Hindlimb muscle (tissue), 1 donor: ENCODE measurements at regions not wholly inside any gene's neighbourhood (a gene's known extent, or its start where the extent isn't known, plus 50 kb on each side); places are given as distances from the start of the nearest gene placed in this dataset.
"Not testable (repeated sequence)": the region's sequence is repeated elsewhere in the genome, so short reads cannot be mapped to it uniquely, and the experiment has no call there.

Experiments
- DNase-seq: peaks from one replicate; pipeline ENCODE4 v3.0.0-alpha.2; 2013

DNA sequence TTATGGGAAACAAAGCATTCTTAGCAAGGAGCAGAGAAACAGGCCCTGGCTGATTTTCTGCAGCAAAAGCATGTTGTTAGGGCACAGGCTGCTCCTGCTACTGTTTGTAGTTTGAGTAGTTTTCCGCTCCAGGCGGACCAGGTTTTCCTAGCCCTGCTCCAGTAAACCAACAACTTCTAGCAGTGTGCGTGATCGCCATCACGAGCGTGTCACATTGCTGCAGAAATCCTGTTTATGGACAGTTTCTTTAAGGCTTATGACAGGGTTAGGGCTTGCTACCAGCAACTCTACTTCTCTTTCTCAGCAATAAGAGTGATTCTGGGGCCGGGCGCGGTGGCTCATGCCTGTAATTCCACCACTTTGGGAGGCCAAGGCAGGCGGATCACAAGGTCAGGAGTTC is 803.9 kb upstream of the CDH10 start:
- no peak for DNase-seq

DNA sequence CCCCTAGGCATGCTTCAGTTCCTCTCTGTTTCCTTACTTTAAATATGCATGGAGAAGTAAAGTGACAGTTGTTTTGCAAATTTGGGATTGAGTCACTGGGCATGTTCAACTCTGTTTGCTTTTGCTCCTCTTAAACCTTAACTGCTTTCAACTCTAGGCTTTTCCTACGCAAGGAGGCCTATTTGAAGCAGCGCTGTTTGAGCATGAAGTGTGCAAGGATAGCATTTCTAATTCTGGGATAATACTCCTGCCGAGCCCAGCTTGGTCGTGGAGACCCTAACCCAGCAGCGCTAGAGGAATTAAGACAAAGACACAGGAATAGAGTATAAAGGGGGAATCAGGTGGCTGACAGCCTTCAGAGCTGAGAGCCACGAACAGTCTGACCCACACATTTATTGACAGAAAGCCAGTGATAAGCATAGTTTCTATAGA is 803.4 kb upstream of the CDH10 start:
- DNase-seq: no peak

DNA sequence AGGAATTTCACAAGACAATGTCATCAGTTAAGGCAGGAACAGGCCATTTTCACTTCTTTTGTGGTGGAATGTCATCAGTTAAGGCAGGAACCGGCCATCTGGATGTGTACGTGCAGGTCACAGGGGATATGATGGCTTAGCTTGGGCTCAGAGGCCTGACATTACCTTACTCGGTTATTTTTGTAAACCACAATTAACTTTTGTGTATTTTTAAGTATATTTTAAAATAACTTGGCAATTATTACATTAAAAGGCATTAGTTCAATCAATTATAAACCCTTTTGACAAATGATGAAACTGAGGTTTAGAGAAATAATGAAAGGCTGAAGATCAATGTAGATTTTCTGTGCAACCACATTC is 801.3 kb upstream of the CDH10 start:
- not testable (repeated sequence) for DNase-seq

DNA sequence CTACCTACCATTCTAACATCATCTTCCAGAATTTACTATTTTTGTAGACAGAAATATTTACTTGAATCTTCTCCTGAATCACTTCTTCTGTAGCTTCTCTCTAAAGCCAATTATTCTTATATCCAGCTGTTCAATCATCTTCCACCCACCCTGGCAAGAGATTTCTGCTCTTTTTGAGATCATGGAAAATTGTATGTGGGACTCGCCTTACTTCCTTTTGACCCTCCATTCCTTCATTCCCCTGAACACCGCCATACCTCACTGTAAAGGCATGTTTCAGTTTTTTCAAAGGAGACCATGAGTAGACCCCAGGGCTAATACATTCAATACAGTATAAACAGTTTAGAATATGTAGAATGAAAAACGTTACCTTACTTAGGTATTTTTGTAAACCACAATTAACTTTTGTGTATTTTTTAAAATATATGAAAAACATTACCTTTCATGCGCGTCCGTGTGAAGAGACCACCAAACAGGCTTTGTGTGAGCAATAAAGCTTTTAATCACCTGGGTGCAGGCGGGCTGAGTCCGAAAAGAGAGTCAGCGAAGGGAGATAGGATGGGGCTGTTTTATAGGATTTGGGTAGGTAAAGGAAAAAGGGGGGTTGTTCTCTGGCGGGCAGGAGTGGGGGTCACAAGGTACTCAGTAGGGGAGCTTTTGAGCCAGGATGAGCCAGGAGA is 800.7 kb upstream of the CDH10 start:
- DNase-seq: not testable (repeated sequence)

DNA sequence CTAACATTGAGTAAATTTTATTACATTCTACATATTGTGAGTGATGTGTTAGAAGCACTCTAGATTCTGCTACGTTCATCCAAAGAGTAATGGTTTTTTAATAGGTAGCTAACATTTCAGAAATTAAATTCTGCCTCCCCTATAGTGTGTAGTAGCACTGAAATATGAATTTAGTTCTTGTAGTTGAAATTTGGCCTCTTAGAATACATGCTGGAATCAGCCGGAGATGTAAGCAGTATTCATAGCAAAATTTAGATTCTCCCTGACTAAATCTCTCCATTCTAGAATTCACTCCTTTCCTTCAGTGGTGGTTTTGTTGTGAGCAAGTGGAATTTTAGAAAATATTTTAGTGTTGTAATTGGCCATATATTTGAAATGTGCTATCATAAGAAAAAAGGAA is 799.9 kb upstream of the CDH10 start:
- DNase-seq: no peak

DNA sequence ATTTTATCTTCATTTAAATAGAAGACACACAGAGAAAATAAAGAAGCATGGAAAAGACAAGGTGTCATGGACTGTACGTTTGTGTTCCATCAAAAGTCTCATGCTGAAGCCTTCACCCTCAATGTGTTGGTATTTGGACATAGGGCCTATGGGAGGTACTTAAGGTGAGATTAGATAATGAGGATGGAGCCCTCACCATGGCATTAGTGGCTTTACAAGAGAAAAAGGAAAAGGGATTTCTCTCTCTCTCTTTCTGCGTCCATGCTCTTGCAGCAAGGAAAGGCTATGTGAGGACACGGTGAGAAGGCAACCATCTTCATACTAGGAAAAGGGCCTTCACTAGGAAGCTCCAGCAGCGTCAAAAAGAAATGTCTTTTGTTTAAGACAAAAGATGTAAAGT is 797.0 kb upstream of the CDH10 start:
- no peak for DNase-seq

DNA sequence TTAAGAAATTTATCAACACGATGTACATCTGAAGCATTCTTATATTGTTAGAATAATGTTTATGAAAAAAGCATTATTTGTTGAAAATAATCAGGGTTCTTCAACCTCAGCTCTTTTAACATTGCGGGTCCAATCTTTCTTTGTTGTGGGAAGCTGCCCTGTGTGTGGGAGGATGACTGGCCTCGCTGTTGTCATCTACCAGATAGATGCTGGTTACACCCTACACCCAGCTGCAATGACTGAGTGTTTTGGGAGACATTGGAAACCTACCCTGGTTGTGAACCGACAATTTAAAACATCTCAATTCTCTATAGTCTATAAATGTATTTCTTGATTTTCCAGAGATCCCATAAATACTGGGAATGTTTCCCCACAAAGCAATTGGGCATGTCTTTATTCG is 794.2 kb upstream of the CDH10 start:
- DNase-seq: no peak

DNA sequence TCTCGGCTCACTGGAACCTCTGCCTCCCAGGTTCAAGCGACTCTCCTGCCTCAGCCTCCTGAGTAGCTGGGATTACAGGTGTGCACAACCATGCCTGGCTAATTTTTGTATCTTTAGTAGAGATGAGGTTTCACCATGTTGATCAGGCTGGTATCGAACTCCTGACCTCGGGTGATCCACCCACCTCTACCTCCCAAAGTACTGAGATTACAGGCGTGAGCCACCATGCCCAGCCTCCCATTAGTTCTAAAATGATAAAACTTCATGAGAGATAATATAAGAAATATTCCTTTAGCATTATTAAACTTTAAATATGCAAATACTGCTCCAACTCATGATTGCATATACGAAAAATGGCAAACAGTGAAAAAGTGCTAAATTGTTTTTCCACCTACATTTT is 793.6 kb upstream of the CDH10 start:
- not testable (repeated sequence) for DNase-seq

DNA sequence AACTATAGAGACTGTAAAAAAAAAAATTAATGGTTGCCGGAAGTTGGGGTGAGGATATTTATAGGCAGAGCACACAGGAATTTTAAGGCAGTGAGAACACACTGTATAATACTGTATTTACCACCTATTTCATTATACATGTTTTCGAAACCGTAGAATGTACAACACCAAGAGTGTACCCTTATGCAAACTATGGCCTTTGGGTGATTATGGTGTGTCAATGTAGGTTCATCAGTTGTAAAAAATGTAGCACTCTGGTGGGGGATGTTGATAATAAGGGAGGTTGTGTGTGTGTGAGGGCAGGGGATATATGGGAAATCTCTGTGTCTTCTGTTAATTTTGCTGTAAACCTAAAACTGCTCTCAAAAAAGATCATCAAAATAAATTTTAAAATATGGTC is 791.7 kb upstream of the CDH10 start:
- no peak for DNase-seq

DNA sequence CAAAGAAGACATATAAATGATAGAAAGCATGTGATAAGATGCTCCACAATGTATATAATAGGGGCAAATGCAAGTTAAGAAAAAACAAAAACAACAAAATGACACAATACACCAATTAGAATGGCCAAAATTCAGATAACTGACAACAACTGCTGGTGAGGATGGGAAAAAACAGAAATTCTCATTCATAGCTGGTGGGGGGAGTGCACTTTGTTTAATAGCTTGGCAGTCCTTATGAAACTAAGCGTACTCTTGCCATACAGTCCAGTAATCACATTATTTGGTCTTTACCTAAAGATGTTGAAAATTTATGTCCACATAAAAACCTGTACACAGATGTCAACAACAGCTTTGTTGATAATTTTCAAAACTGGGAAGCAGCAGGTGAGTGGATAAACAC is 791.1 kb upstream of the CDH10 start:
- no peak for DNase-seq

DNA sequence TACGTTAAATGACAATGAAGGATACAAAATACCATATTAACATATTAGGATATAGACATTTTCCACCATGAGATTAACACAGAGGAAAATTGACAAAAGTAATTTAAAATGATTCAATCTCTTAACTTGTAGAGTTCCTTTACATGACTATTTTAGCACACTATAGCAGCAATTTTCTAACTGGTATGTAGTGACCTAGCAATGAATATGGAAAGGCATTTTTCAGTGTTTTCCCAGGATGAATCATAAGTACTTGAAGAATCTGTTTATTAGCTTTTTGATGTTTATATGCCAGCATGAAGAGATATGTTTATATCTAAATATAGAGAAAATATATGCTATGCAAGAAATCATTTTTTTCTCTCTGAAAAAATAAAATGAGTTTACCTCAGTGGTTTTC is 782.5 kb upstream of the CDH10 start:
- DNase-seq: no peak

DNA sequence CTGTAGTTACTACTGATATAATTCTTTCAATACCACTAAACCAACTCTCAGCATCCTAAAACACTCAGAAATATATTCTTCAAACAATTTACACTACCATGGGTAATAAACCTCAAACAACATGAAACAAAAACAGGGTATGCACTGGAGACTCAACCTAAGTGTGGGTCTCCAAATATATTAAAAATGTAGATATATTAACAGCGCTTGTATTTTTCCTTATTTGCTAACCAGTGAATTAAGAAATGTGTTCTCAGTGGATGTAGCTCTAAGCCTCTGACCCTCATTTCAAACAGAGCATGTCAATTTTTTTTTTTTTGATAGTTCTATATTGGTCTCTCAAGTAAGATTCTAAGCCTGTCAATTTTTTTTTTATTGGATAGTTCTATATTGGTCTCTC is 778.5 kb upstream of the CDH10 start:
- no peak for DNase-seq

DNA sequence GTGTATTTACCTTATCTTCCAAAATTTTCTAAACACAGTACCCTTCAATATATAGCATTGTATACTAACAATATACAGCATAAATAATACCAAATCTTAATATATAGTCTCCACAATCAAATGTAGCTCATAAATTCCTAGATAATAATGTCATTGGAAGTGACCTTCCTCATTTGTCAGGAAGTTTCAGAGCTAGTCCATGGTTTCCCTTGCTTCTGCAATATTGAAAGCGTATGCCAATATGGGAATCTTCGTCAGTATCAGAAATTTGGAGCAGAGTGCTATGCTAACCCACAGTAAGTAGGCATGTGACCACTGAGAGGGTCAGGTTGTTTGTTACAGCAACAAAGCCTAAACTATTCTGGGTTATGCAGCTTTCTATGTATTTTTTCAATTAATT is 774.9 kb upstream of the CDH10 start:
- DNase-seq: no peak

DNA sequence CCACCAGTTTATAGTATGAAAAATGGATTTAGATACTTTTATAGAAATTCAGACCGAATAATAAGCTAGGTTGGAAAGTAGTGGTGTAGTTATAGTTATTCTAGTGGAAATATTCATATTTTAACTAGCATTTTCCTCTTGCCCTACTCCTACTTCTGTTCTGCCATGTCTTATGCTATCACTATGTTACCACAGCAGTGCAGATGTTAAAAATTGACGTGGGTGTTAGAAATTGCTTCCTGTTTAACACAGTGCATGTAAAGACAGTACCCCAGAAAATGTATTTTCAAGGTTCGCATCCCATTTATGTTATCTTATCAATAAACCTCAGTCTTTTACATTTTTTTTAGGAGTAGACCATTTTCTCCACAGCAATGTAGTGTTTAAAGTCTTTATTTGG is 774.2 kb upstream of the CDH10 start:
- no peak for DNase-seq

DNA sequence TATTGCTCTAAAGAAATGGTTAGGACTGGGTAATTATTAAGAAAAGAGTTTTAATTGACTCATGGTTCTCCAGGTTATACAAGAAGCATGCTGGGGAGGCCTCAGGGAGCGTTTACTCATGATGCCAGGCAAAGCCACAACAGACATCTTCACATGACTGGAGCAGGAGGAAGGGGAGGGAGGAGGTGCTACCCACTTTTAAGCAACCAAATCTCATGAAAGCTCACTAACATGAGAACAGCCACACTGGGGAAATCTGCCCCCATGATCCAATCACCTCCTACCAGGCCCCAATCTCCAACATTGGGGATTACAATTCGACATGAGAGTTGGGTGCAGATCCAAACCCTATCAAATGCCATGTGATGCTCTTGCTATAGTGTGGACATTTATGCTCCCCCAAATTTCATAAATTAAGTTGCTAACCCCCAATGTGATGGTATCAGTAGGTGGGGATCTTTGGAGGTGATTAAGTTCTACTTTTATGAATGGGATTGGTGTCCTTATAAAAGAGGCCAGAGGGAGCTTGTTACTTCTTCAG is 773.6 kb upstream of the CDH10 start:
- DNase-seq: no peak

DNA sequence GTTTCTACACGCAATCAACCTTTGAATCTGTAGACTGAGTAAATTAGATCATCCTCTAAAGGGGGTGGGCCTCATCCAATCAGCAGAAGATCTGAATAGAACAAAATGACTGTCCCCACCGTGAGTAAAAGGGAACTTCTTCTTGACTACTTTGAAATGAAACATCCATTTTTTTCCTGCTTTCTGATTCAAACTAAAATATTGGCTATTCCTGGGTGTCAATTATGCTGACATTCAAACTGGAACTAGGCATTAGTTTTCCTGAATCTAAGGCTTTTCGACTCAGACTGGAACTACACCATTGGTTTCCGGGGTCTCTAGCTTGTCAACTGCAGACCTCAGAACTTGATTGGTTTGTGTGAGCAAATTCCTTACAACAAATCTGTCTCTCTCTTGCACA is 772.2 kb upstream of the CDH10 start:
- no peak for DNase-seq

DNA sequence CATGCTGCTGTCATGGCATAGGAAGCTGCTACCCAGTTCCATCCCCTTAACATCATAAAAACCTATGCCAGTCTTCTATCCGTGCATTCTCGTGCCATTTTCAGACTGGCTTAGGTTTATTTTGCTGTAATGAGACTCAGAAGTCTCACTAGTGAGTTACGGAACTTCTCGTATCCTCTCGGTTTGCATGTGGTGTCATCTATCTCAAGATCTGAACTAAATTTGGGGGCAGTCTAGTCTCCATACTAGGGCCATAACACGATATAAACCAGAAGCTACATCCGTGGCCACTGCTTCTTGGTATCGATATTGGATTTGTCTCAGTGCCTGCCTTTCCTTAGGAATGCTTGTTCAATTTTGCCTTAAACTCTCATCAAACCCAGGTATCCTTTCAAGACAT is 771.2 kb upstream of the CDH10 start:
- no peak for DNase-seq

DNA sequence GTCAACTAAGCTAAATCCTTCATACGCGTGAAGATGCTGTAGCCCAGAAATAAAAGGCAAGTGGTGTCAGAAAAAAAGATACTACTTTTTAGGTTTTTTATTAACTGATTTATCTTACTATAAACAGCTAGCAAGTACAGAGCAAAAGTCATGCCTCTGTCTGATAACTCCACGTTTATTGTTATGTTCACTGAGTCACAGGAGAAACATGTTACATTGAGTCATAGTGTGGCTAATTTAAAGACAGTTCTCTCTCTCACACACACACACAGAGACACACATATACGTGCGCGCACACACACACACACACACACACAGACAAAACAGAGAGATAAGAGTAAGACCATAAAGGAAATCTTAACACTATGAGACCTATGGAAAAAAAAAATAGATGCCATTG is 770.0 kb upstream of the CDH10 start:
- no peak for DNase-seq

DNA sequence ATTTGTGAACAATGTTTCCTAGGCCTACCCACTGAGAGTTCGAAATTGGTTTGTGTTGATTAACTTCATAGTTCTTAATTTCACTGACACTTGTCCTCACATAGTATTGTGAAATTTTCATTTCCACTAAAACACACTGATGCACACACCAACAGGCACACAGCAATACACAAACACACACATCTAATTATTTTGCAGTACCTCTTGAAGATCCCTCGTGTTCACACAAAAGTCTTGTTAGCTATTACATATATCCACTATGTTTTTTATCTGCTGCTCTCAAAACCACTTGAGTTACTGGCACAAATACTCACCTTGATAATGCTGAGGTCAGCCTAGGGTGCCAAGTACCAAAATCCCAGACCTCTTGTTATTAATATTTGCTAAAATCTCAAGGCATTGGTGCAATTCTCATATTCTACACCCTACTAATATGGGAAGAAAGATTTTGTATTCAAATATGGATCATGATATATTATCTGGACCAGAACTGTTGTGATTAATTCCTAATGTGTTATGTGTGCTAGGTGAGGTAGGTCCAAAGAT is 767.4 kb upstream of the CDH10 start:
- DNase-seq: no peak

DNA sequence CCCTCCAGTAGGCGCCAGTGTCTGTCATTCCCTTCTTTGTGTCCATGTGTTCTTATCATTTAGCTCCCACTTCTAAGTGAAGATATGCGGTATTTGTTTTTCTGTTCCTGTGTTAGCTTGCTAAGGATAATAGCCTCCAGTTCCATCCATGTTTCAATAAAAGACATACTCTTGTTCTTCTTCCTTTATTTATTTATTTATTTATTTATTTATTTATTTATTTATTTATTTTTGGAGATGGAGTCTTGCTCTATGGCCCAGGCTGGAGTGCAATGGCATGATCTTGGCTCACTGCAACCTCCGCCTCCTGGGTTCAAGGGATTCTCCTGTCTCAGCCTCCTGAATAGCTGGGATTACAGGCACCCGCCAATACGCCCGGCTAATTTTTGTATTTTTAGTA is 762.6 kb upstream of the CDH10 start:
- DNase-seq: not testable (repeated sequence)

DNA sequence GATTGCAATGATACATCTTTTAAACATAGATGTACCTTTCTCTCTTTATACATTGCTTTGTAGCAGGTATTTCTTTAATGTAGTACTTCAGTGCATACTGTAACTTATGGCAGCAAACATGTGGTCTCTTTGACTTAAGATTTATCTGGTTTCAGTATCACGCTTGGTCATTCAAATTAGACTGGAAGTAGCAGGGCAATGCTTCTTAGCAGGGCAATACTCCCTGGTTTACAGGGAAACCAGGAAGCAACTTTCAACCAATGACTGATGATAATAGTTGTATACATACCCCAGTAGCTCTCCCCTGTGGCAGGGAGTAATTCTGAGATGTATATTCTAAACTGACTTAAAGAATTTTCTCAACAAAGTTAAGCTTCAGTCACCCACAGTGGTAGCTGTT is 761.1 kb upstream of the CDH10 start:
- DNase-seq: no peak

DNA sequence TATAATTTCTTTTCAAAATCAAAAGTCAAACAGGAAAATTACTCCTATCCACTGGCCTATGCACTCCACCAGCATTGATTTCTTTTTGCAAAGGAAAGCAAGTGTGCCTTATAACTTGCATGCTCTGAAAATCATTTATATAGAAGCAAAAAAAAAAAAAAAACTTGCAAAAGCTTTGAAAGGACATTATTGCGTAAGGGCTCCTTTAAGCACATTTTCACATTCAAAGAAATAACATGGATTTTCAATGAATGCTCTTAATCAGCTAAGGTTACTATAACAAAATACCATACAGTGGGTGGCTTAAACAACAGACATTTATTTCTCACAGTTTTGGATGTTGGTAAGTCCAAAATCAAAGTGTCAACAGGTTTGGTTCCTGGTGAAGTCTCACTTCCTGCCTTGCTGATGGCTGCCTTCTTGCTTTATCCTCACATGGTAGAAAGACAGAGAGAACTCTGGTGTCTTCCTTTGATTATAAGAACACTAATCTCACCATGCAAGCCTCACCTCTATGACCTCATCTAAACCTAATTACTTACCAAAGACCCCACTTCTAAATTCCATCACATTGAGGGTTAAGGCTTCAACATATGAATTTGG is 755.2 kb upstream of the CDH10 start:
- no peak for DNase-seq

DNA sequence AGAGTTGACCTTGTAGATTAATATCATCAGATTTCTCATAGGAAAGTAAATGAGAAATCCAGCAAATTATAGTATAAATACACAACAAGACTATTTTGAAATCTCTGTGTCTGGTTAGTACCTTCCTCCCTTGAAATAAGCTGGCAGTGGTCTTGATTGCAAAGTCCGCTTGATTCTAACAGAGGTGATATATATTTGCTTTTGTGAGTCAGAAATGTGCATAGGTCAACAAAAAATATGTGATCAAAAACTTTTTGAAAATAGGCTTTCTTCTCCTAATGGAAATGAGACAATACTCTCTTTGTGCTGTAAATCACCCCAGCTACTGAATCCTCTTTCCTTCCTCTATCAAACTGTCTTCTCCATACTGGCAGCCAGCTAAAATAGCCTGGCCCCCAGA is 749.2 kb upstream of the CDH10 start:
- no peak for DNase-seq

DNA sequence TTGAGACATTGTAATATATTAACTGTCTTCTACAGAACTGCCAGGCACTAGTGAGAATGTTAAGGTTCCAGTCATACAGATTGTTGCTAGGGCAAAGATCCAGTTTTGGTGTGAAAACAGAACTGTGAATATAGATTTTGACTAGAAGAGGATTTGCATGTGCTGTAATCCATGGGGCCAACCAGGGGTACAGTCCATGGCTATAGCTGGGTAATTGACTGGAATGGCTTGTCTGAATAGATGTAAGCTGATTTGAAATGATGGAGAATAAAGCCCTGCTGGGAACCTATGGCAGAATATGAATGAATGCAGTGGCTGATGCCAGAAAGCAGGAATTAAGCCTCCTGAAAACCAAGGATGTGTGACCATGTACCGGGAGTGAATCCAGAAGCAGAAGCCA is 748.5 kb upstream of the CDH10 start:
- DNase-seq: no peak
